ENCODE measurements at regions not wholly inside any gene's neighbourhood (a gene's known extent, or its start where the extent isn't known, plus 50 kb on each side); places are given as distances from the start of the nearest gene placed in this dataset.
"Not testable (repeated sequence)": the region's sequence is repeated elsewhere in the genome, so short reads cannot be mapped to it uniquely, and the experiment has no call there.

- DNase-seq (ENCODE audit: extremely low read depth, low read depth, low spot score) = no peak
These were observed 650.1 kb upstream of the MDGA2 start for GRCh38 chr14:48325486-48325885.

- DNase-seq (ENCODE audit: extremely low read depth, low read depth, low spot score) = no peak
These were observed 648.3 kb upstream of the MDGA2 start for GRCh38 chr14:48323665-48324064.

DNA sequence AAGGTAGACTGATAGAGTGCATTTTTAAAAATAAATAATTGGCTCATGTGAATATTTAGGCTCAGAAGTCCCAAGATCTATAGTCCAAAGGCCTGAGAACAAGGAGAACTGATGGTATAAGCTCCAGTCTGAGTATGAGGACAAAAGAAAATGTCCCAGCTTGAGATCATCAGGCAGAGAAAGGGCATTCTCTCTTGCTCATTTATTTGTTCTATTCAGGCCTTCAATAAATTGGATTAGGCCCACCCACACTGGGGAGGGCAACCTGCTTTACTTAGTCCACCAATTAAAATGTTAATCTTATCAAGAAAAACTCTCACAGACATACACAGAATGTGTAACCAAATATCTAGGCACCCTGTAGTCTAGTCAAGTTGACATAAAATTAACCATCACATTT lies 644.4 kb upstream of the MDGA2 start:
- no peak for DNase-seq (ENCODE audit: extremely low read depth, low read depth, low spot score)

- no peak for DNase-seq (ENCODE audit: extremely low read depth, low read depth, low spot score)
These were observed 629.3 kb upstream of the MDGA2 start for GRCh38 chr14:48304729-48305128.

GRCh38 chr14:48289701-48290100 lies 614.3 kb upstream of the MDGA2 start:
- no peak for DNase-seq (ENCODE audit: extremely low read depth, low read depth, low spot score)

GRCh38 chr14:48285217-48285616 lies 609.8 kb upstream of the MDGA2 start:
- not testable (repeated sequence) for DNase-seq (ENCODE audit: extremely low read depth, low read depth, low spot score)

GRCh38 chr14:48275301-48275700 lies 599.9 kb upstream of the MDGA2 start:
- no peak for DNase-seq (ENCODE audit: extremely low read depth, low read depth, low spot score)

- no peak for DNase-seq (ENCODE audit: extremely low read depth, low read depth, low spot score)
These were observed 599.4 kb upstream of the MDGA2 start for GRCh38 chr14:48274826-48275225.

DNA sequence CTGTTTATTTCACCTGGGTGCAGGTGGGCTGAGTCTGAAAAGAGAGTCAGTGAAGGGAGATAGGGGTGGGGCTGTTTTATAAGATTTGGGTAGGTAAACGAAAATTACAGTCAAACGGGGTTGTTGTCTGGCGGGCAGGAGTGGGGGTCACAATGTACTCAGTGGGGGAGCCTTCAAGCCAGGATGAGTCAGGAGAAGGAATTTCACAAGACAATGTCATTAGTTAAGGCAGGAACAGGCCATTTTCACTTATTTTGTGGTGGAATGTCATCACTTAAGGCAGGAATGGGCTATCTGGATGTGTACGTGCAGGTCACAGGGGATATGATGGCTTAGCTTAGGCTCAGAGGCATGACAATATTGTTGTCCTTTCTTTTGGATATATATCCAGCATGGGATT lies 592.5 kb upstream of the MDGA2 start:
- not testable (repeated sequence) for DNase-seq (ENCODE audit: extremely low read depth, low read depth, low spot score)

- DNase-seq (ENCODE audit: extremely low read depth, low read depth, low spot score) = not testable (repeated sequence)
These were observed 590.8 kb upstream of the MDGA2 start for GRCh38 chr14:48266201-48266600.

DNA sequence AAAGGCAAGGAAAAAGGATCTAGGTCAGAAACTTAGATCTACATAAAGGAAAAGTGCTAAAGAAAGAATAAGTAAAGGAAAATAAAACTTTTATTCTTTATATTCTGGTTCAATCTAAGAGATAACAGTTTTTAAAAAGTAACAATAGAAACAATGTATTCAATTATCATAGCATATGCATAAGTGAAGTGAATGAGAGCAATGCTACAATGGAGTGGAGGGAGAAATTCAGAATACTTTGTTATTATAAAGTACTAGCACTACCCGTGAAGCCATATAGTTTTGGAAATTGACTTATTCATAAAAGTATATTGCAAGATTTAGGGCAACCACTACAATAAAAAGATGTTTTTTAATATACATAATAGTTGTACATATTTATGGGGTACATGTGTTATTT lies 586.0 kb upstream of the MDGA2 start:
- DNase-seq (ENCODE audit: extremely low read depth, low read depth, low spot score) = no peak

- DNase-seq (ENCODE audit: extremely low read depth, low read depth, low spot score) = not testable (repeated sequence)
These were observed 585.2 kb upstream of the MDGA2 start for GRCh38 chr14:48260394-48261295.

GRCh38 chr14:48259876-48260275 lies 584.5 kb upstream of the MDGA2 start:
- not testable (repeated sequence) for DNase-seq (ENCODE audit: extremely low read depth, low read depth, low spot score)

GRCh38 chr14:48259232-48259631 lies 583.8 kb upstream of the MDGA2 start:
- not testable (repeated sequence) for DNase-seq (ENCODE audit: extremely low read depth, low read depth, low spot score)

DNA sequence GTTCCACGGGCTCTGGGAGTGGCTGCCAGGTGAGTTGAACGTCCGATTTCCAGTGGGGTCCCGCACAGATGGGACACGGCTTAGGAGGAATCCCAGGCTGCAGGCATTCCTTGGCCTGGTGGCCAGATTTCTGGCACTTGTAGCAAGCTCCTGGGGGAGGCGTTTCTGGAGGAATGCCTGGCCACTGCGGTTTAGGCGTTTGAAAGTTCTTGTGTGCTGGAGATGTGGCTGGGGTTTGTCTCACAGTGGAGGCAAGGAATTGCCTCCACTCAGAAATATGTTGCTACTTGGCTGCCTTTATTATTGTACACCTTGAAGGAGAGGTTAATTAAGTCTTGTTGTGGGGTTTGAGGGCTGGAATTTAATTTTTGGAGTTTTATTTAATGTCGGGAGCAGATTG lies 583.3 kb upstream of the MDGA2 start:
- not testable (repeated sequence) for DNase-seq (ENCODE audit: extremely low read depth, low read depth, low spot score)

DNA sequence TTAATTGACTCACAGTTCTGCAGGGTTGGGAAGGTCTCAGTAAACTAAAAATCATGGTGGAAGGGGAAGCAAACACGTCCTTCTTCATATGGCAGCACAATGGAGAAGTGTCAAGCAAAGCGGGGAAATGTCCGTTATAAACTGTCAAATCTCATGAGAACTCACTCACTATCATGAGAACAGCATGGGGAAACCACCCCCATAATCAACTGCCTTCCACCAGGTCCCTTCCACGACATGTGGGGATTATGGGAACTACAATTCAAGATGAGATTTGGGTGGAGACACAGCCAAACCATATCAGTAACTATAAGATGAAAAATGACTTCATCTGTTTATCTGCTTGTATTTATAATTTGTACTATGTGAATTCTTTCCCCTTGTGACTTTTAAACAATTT lies 577.6 kb upstream of the MDGA2 start:
- DNase-seq (ENCODE audit: extremely low read depth, low read depth, low spot score) = no peak

DNA sequence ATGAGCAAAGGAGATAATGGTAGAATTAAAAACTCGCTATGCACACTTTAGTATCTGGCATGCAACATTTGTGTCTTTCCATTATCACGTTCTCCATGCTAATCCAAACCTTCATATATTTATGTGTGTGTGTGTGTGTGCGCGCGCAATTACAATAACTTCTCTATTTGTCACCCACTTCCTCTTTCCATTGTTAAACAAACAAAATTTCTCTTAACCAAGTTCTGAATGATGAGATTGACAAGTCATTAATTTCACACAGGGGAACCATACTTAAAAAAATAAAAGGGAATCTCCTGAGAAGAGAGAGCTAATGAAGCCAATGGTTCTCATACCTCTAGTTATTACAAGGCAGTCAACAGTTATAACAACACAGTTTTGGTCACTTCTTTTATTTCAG lies 575.9 kb upstream of the MDGA2 start:
- no peak for DNase-seq (ENCODE audit: extremely low read depth, low read depth, low spot score)

- no peak for DNase-seq (ENCODE audit: extremely low read depth, low read depth, low spot score)
These were observed 575.2 kb upstream of the MDGA2 start for GRCh38 chr14:48250575-48250974.

GRCh38 chr14:48247977-48248376 lies 572.6 kb upstream of the MDGA2 start:
- no peak for DNase-seq (ENCODE audit: extremely low read depth, low read depth, low spot score)

- DNase-seq (ENCODE audit: extremely low read depth, low read depth, low spot score) = no peak
These were observed 568.5 kb upstream of the MDGA2 start for GRCh38 chr14:48243900-48244299.

DNA sequence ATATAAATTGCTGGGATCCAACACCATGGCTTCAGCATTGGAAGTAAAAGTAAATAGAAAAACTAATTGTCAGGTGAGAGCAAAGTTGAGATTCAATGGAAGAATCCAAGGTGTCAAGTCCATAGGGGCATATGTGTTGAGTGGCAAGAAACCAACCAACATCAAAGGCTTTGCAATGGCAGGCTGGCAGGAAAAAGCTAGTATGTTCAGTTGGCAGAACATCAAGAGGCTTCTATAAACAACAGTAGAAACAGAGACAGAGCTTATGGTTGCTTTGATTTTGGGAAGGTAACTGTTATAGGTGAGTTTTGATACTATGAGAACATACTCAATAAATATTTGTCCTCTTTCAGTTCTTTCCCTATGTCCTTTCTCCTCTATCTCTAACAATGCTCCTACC lies 553.7 kb upstream of the MDGA2 start:
- no peak for DNase-seq (ENCODE audit: extremely low read depth, low read depth, low spot score)

- no peak for DNase-seq (ENCODE audit: extremely low read depth, low read depth, low spot score)
These were observed 518.5 kb upstream of the MDGA2 start for GRCh38 chr14:48193893-48194292.

- not testable (repeated sequence) for DNase-seq (ENCODE audit: extremely low read depth, low read depth, low spot score)
These were observed 474.2 kb upstream of the MDGA2 start for GRCh38 chr14:48149624-48150023.
